ENCODE measurements at regions not wholly inside any gene's neighbourhood (a gene's known extent, or its start where the extent isn't known, plus 50 kb on each side); places are given as distances from the start of the nearest gene placed in this dataset.

- Mint-ChIP-seq H3K9me3 (no peaks in the 10 kb centered on the region), H3K4me3 (no peak overlapping the region), H3K27me3 (ENCODE audit: insufficient read depth, low read depth, poor library complexity) (peaks cover 4% of the 10 kb centered on the region), H3K4me1 (peaks cover 7% of the 10 kb centered on the region), H3K36me3 (ENCODE audit: low read depth) (no peaks in the 10 kb centered on the region), H3K27ac (no peak overlapping the region)
- no peak overlapping the region for H2AFZ ChIP-seq
- H3K27ac ChIP-seq (ENCODE audit: low read depth): no peak overlapping the region
- H3F3A ChIP-seq (replicated peaks; ENCODE audit: low read depth): no peaks in the 10 kb centered on the region
- H3K27me3 ChIP-seq (ENCODE audit: insufficient read depth): no peaks in the 10 kb centered on the region
- DNase-seq (ENCODE audit: low spot score) (no peak), ATAC-seq (no peak)
- H4K20me1 ChIP-seq (replicated peaks; ENCODE audit: insufficient read depth): no peaks in the 10 kb centered on the region
- H3K9me2 ChIP-seq (ENCODE audit: insufficient read depth): no peaks in the 10 kb centered on the region; the same call in 1 of the 2 replicates
- TF ChIP-seq ZNF114 (CRISPR knock-in tag; IDR thresholded peaks at IDR 0.05) (no peak), CTCF (conservative IDR thresholded peaks at IDR 0.05; ENCODE audit: low read depth in 2 of 2) (no peak), NANOG (IDR thresholded peaks at IDR 0.05; ENCODE audit: borderline replicate concordance) (no peak), EZH2 (IDR thresholded peaks at IDR 0.05; ENCODE audit: low read depth, unreplicated experiment) (no peak), ZNF331 (CRISPR knock-in tag; IDR thresholded peaks at IDR 0.05; ENCODE audit: low read depth) (no peak)
- no peaks in the 10 kb centered on the region for H3K36me3 ChIP-seq (ENCODE audit: insufficient read depth)
- no peaks in the 10 kb centered on the region for H3K79me2 ChIP-seq (replicated peaks; ENCODE audit: insufficient read depth)
- H3K4me3 ChIP-seq: no peak overlapping the region
- H3K4me2 ChIP-seq: no peak overlapping the region
- H3K4me1 ChIP-seq (ENCODE audit: insufficient read depth): peaks cover 9% of the 10 kb centered on the region; the same call in 1 of the 2 replicates
These were observed 110.8 kb downstream of the TNFAIP3 start for GRCh38 chr6:137977814-137978213.

- no peaks in the 10 kb centered on the region for H3K79me2 ChIP-seq (replicated peaks; ENCODE audit: insufficient read depth)
- Mint-ChIP-seq H3K9me3 (no peaks in the 10 kb centered on the region), H3K4me1 (peaks cover 7% of the 10 kb centered on the region), H3K27ac (no peak overlapping the region), H3K27me3 (ENCODE audit: insufficient read depth, low read depth, poor library complexity) (peaks cover 4% of the 10 kb centered on the region), H3K36me3 (ENCODE audit: low read depth) (no peaks in the 10 kb centered on the region), H3K4me3 (no peak overlapping the region)
- H4K20me1 ChIP-seq (replicated peaks; ENCODE audit: insufficient read depth): no peaks in the 10 kb centered on the region
- ATAC-seq (no peak), DNase-seq (ENCODE audit: low spot score) (no peak)
- no peak overlapping the region for H3K4me3 ChIP-seq
- H3F3A ChIP-seq (replicated peaks; ENCODE audit: low read depth): no peaks in the 10 kb centered on the region
- H3K4me2 ChIP-seq: no peak overlapping the region
- no peaks in the 10 kb centered on the region for H3K27me3 ChIP-seq (ENCODE audit: insufficient read depth)
- no peaks in the 10 kb centered on the region for H3K36me3 ChIP-seq (ENCODE audit: insufficient read depth)
- peaks cover under 1% of the 10 kb centered on the region; the same call in 1 of the 2 replicates for H3K9me2 ChIP-seq (ENCODE audit: insufficient read depth)
- no peak overlapping the region for H3K27ac ChIP-seq (ENCODE audit: low read depth)
- TF ChIP-seq CREB1 (CRISPR knock-in tag; IDR thresholded peaks at IDR 0.05; ENCODE audit: low read depth): no peak
- TF ChIP-seq EZH2 (IDR thresholded peaks at IDR 0.05; ENCODE audit: low read depth, unreplicated experiment): no peak
- TF ChIP-seq STAT1 (IDR thresholded peaks at IDR 0.05; ENCODE audit: unreplicated experiment): no peak
- TF ChIP-seq ETS1 (IDR thresholded peaks at IDR 0.05): no peak
- TF ChIP-seq JUNB (IDR thresholded peaks at IDR 0.05; ENCODE audit: unreplicated experiment): no peak
- no peak for TF ChIP-seq ZNF331 (CRISPR knock-in tag; IDR thresholded peaks at IDR 0.05; ENCODE audit: low read depth)
- TF ChIP-seq ZNF114 (CRISPR knock-in tag; IDR thresholded peaks at IDR 0.05): no peak
- TF ChIP-seq POLR2AphosphoS5 (IDR thresholded peaks at IDR 0.05; ENCODE audit: low read depth): no peak
- TF ChIP-seq ZNF462 (CRISPR knock-in tag; IDR thresholded peaks at IDR 0.05): no peak
- H3K4me1 ChIP-seq (ENCODE audit: insufficient read depth): peaks cover 9% of the 10 kb centered on the region; the same call in 1 of the 2 replicates
- no peak overlapping the region for H2AFZ ChIP-seq
These were observed 111.3 kb downstream of the TNFAIP3 start for GRCh38 chr6:137978252-137978896.
